GM19035 (cell line): ENCODE measurements at regions not wholly inside any gene's neighbourhood (a gene's known extent, or its start where the extent isn't known, plus 50 kb on each side); places are given as distances from the start of the nearest gene placed in this dataset.
"Not testable (repeated sequence)": the region's sequence is repeated elsewhere in the genome, so short reads cannot be mapped to it uniquely, and the experiment has no call there.

Source experiments
- ATAC-seq: cut with Tn5 transposase; IDR thresholded peaks from one replicate; pipeline ENCODE4 v1.9.1; 2021; ENCODE audit not compliant: unreplicated experiment

GRCh38 chr4:189828081-189828697, 112.5 kb upstream of the FRG1 start:
- no peak for ATAC-seq

- ATAC-seq = no peak
These were observed 108.1 kb upstream of the FRG1 start for GRCh38 chr4:189832528-189832927.

- no peak for ATAC-seq
These were observed 106.1 kb upstream of the FRG1 start for GRCh38 chr4:189834616-189835015.

GRCh38 chr4:189835505-189835904, 105.2 kb upstream of the FRG1 start:
- no peak for ATAC-seq

GRCh38 chr4:189837471-189837870, 103.2 kb upstream of the FRG1 start:
- no peak for ATAC-seq

- ATAC-seq = no peak
These were observed 101.7 kb upstream of the FRG1 start for GRCh38 chr4:189838821-189839497.

- no peak for ATAC-seq
These were observed 100.3 kb upstream of the FRG1 start for GRCh38 chr4:189840356-189840755.

GRCh38 chr4:189843413-189844009, 97.2 kb upstream of the FRG1 start:
- ATAC-seq = no peak

- no peak for ATAC-seq
These were observed 95.4 kb upstream of the FRG1 start for GRCh38 chr4:189845145-189845846.

- ATAC-seq = not testable (repeated sequence)
These were observed 94.6 kb upstream of the FRG1 start for GRCh38 chr4:189846094-189846493.

GRCh38 chr4:189846608-189847007, 94.1 kb upstream of the FRG1 start:
- not testable (repeated sequence) for ATAC-seq

GRCh38 chr4:189848672-189849071, 92.0 kb upstream of the FRG1 start:
- not testable (repeated sequence) for ATAC-seq

- ATAC-seq = no peak
These were observed 90.3 kb upstream of the FRG1 start for GRCh38 chr4:189850239-189850856.

- no peak for ATAC-seq
These were observed 82.2 kb upstream of the FRG1 start for GRCh38 chr4:189858435-189858834.

- no peak for ATAC-seq
These were observed 79.6 kb upstream of the FRG1 start for GRCh38 chr4:189861101-189861500.

GRCh38 chr4:189869236-189869635, 71.4 kb upstream of the FRG1 start:
- no peak for ATAC-seq

GRCh38 chr4:189870511-189871234, 70.0 kb upstream of the FRG1 start:
- ATAC-seq = no peak

GRCh38 chr4:189874591-189874990, 66.1 kb upstream of the FRG1 start:
- no peak for ATAC-seq

GRCh38 chr4:189881190-189881589, 59.5 kb upstream of the FRG1 start:
- ATAC-seq = not testable (repeated sequence)

- ATAC-seq = not testable (repeated sequence)
These were observed 52.3 kb upstream of the FRG1 start for GRCh38 chr4:189888407-189888806.
